ENCODE measurements at regions not wholly inside any gene's neighbourhood (a gene's known extent, or its start where the extent isn't known, plus 50 kb on each side); places are given as distances from the start of the nearest gene placed in this dataset.
"Not testable (repeated sequence)": the region's sequence is repeated elsewhere in the genome, so short reads cannot be mapped to it uniquely, and the experiment has no call there.

- not testable (repeated sequence) for DNase-seq
Measured at GRCh38 chr14:105713836-105714235, 187.5 kb downstream of the TMEM121 start.

GRCh38 chr14:105718787-105719186 is 192.4 kb downstream of the TMEM121 start:
- not testable (repeated sequence) for DNase-seq

- not testable (repeated sequence) for DNase-seq
Measured at GRCh38 chr14:105720106-105720505, 193.7 kb downstream of the TMEM121 start.

GRCh38 chr14:105720852-105721601 is 194.6 kb downstream of the TMEM121 start:
- DNase-seq: not testable (repeated sequence)

- DNase-seq: not testable (repeated sequence)
Measured at GRCh38 chr14:105721602-105721970, 195.2 kb downstream of the TMEM121 start.

GRCh38 chr14:105721996-105722709 is 195.8 kb downstream of the TMEM121 start:
- not testable (repeated sequence) for DNase-seq

GRCh38 chr14:105723271-105723670 is 196.9 kb downstream of the TMEM121 start:
- not testable (repeated sequence) for DNase-seq

GRCh38 chr14:105723776-105724175 is 197.4 kb downstream of the TMEM121 start:
- DNase-seq: not testable (repeated sequence)

- not testable (repeated sequence) for DNase-seq
Measured at GRCh38 chr14:105729825-105730368, 203.5 kb downstream of the TMEM121 start.

GRCh38 chr14:105730731-105731130 is 204.3 kb downstream of the TMEM121 start:
- not testable (repeated sequence) for DNase-seq

- not testable (repeated sequence) for DNase-seq
Measured at GRCh38 chr14:105731221-105731985, 205.0 kb downstream of the TMEM121 start.

- no peak for DNase-seq
Measured at GRCh38 chr14:105733081-105734065, 207.0 kb downstream of the TMEM121 start.

GRCh38 chr14:105734241-105734640 is 207.9 kb downstream of the TMEM121 start:
- not testable (repeated sequence) for DNase-seq

- DNase-seq: not testable (repeated sequence)
Measured at GRCh38 chr14:105736331-105736730, 209.9 kb downstream of the TMEM121 start.

GRCh38 chr14:105737504-105738246 is 211.3 kb downstream of the TMEM121 start:
- DNase-seq: no peak

GRCh38 chr14:105738638-105739037 is 212.3 kb downstream of the TMEM121 start:
- no peak for DNase-seq

GRCh38 chr14:105739331-105740102 is 213.1 kb downstream of the TMEM121 start:
- no peak for DNase-seq

- DNase-seq: not testable (repeated sequence)
Measured at GRCh38 chr14:105740272-105740671, 213.9 kb downstream of the TMEM121 start.

- DNase-seq: not testable (repeated sequence)
Measured at GRCh38 chr14:105740961-105741360, 214.6 kb downstream of the TMEM121 start.
